ENCODE measurements at regions not wholly inside any gene's neighbourhood (a gene's known extent, or its start where the extent isn't known, plus 50 kb on each side); places are given as distances from the start of the nearest gene placed in this dataset.

- RAD21 ChIA-PET (ENCODE audit: low non-redundant PET in 1 of 2, low total read pairs in 2 of 2, uncharacterized antibody in 2 of 2, unreplicated experiment in 2 of 2), result no interaction called here
- no peaks in the 10 kb centered on the region for H3K9me3 ChIP-seq (ENCODE audit: control insufficient read depth in 1 of 2, insufficient read depth in 1 of 2, low read depth in 1 of 2, low read length in 2 of 2)
- no peaks in the 10 kb centered on the region for H4K20me1 ChIP-seq (ENCODE audit: insufficient read depth)
- peaks cover 10% of the 10 kb centered on the region; the same call in 1 of the 2 replicates for H3K27me3 ChIP-seq (ENCODE audit: insufficient read depth, low read length)
- no peaks in the 10 kb centered on the region for H3K4me1 ChIP-seq (ENCODE audit: control insufficient read depth in 1 of 2, insufficient read depth in 2 of 2, low read length in 2 of 2)
- no peaks in the 10 kb centered on the region for H3K36me3 ChIP-seq (ENCODE audit: control insufficient read depth in 1 of 2, insufficient read depth in 2 of 2, low read length in 2 of 2)
- no peaks in the 10 kb centered on the region for H3K9me2 ChIP-seq (ENCODE audit: insufficient read depth)
- H3K27ac ChIP-seq (ENCODE audit: low read depth, low read length), result no peak overlapping the region
- ATAC-seq, result no peak
- TF ChIP-seq POLR2A (IDR thresholded peaks at IDR 0.05; ENCODE audit: borderline replicate concordance, extremely low read depth, insufficient read depth, insufficient read length), result no peak
- H3K4me3 ChIP-seq (replicated peaks in 1 of 2; ENCODE audit: low read depth in 1 of 2, low read length in 2 of 2), result no peak overlapping the region
- POLR2A ChIA-PET, result no interaction called here
- no peak for DNase-seq (ENCODE audit: low read depth, low spot score)
- CTCF ChIA-PET, result no interaction called here
- intact Hi-C loops (cut with micrococcal nuclease), result no loop called here
- no peaks in the 10 kb centered on the region for H3K79me2 ChIP-seq (ENCODE audit: insufficient read depth, low read length)
- H3K9ac ChIP-seq (ENCODE audit: low read length), result no peak overlapping the region
- no TSS peak for BruUV-seq (replicated peaks)
- no peak overlapping the region for H2AFZ ChIP-seq (ENCODE audit: low read depth, low read length, poor library complexity, severe bottlenecking)
- no peak overlapping the region for H3K4me2 ChIP-seq (ENCODE audit: low read length)
Observed at GRCh38 chr2:7437716-7438632, 520.8 kb downstream of the RNF144A start.

- H2AFZ ChIP-seq (ENCODE audit: low read depth, low read length, poor library complexity, severe bottlenecking), result no peak overlapping the region
- intact Hi-C loops (cut with micrococcal nuclease), result no loop called here
- H3K9ac ChIP-seq (ENCODE audit: low read length), result no peak overlapping the region
- H3K27ac ChIP-seq (ENCODE audit: low read depth, low read length), result no peak overlapping the region
- H3K4me3 ChIP-seq (replicated peaks in 1 of 2; ENCODE audit: low read depth in 1 of 2, low read length in 2 of 2), result no peak overlapping the region
- TF ChIP-seq EZH2phosphoT487 (IDR thresholded peaks at IDR 0.05; ENCODE audit: borderline replicate concordance), result no peak
- TF ChIP-seq TCF7L2 (IDR thresholded peaks at IDR 0.05; ENCODE audit: borderline replicate concordance, extremely low read depth, insufficient read depth, insufficient read length), result no peak
- no peak for TF ChIP-seq YY1 (IDR thresholded peaks at IDR 0.05; ENCODE audit: extremely low read depth, insufficient replicate concordance, low read depth, low read length)
- no peak for TF ChIP-seq ZNF274 (IDR thresholded peaks at IDR 0.05; ENCODE audit: low read depth, low read length)
- no peak for TF ChIP-seq POLR2AphosphoS5 (IDR thresholded peaks at IDR 0.05; ENCODE audit: low read depth, low read length)
- no peak for TF ChIP-seq CEBPB (IDR thresholded peaks at IDR 0.05; ENCODE audit: low read depth)
- TF ChIP-seq MAX (IDR thresholded peaks at IDR 0.05), result no peak
- TF ChIP-seq JUND (IDR thresholded peaks at IDR 0.05), result no peak
- no peak for TF ChIP-seq EZH2 (IDR thresholded peaks at IDR 0.05)
- no peak for TF ChIP-seq EGR1 (IDR thresholded peaks at IDR 0.05; ENCODE audit: low read depth)
- POLR2A ChIA-PET, result no interaction called here
- no peaks in the 10 kb centered on the region for H3K36me3 ChIP-seq (ENCODE audit: control insufficient read depth in 1 of 2, insufficient read depth in 2 of 2, low read length in 2 of 2)
- H3K79me2 ChIP-seq (ENCODE audit: insufficient read depth, low read length), result no peaks in the 10 kb centered on the region
- RAD21 ChIA-PET (ENCODE audit: low non-redundant PET in 1 of 2, low total read pairs in 2 of 2, uncharacterized antibody in 2 of 2, unreplicated experiment in 2 of 2), result no interaction called here
- no peaks in the 10 kb centered on the region for H3K9me2 ChIP-seq (ENCODE audit: insufficient read depth)
- CTCF ChIA-PET, result no interaction called here
- BruUV-seq (replicated peaks), result no TSS peak
- no peaks in the 10 kb centered on the region for H3K9me3 ChIP-seq (ENCODE audit: control insufficient read depth in 1 of 2, insufficient read depth in 1 of 2, low read depth in 1 of 2, low read length in 2 of 2)
- H3K27me3 ChIP-seq (ENCODE audit: insufficient read depth, low read length), result peaks cover 11% of the 10 kb centered on the region; the same call in 1 of the 2 replicates
- ATAC-seq (no peak), DNase-seq (ENCODE audit: low read depth, low spot score) (no peak)
- no peaks in the 10 kb centered on the region for H4K20me1 ChIP-seq (ENCODE audit: insufficient read depth)
- no peaks in the 10 kb centered on the region for H3K4me1 ChIP-seq (ENCODE audit: control insufficient read depth in 1 of 2, insufficient read depth in 2 of 2, low read length in 2 of 2)
- H3K4me2 ChIP-seq (ENCODE audit: low read length), result no peak overlapping the region
Observed at GRCh38 chr2:7438855-7439254, 521.6 kb downstream of the RNF144A start.
